ENCODE measurements at regions not wholly inside any gene's neighbourhood (a gene's known extent, or its start where the extent isn't known, plus 50 kb on each side); places are given as distances from the start of the nearest gene placed in this dataset.

DNA sequence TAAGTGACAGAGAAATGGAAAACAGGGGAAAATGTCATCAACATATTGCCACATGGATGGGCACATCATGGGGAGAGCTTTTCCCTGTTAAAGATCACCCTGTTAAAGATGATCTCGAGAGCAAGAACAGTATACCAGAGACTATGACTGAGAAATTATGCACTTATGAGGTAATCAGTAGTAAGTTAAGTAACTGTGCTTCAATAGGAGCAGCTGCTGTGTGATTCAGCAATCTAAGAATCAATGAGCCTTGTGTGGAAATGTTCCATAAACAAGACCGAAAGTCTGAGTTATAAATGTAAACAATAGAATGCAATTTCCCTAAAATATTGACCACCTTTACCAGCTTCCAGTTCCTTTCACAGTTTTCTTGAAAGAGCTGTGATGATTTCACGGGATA lies 582.3 kb downstream of the CAAP1 start (continued):
- TF ChIP-seq ZBTB6 (tag by site-specific recombination; IDR thresholded peaks at IDR 0.05), result no peak
- TF ChIP-seq GFI1B (tag by site-specific recombination; IDR thresholded peaks at IDR 0.05), result no peak
- TF ChIP-seq ZNF214 (tag by site-specific recombination; IDR thresholded peaks at IDR 0.05; ENCODE audit: borderline replicate concordance), result no peak
- no peak for TF ChIP-seq ZFHX2 (tag by site-specific recombination; conservative IDR thresholded peaks at IDR 0.05)
- TF ChIP-seq ZBTB8A (tag by site-specific recombination; IDR thresholded peaks at IDR 0.05), result no peak

GRCh38 chr9:26308328-26308727 lies 584.3 kb downstream of the CAAP1 start:
- POLR2A ChIA-PET, result no interaction called here
- H3K9me3 ChIP-seq (ENCODE audit: control insufficient read depth, insufficient read depth, low read depth, low read length), result no peaks in the 10 kb centered on the region

DNA sequence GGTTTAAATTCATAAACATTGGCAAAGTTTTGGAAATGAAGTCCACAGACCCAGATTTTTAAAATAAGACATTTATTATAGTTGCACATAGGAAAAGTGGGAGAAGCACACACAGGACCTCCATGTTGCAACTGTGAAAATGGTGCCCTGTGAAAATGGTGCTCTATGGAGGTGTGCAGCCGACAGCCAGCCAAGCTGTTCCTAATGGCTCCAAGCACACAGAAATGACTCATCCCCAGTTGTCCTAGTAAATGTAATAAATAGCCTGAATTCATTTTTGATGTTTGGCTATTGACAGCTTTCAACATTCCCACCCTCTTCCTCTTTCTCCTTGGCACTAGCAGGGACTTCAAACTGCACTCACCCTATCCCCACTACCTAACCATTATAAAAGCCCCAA lies 590.9 kb downstream of the CAAP1 start:
- POLR2A ChIA-PET, result no interaction called here
- no peaks in the 10 kb centered on the region for H3K36me3 ChIP-seq (ENCODE audit: control insufficient read depth in 2 of 2, insufficient read depth in 1 of 2, low read length in 2 of 2)
- CTCF ChIA-PET, result no interaction called here
- no peak overlapping the region for H3K4me3 ChIP-seq (ENCODE audit: low read depth, low read length)
- no peak overlapping the region for H3K27ac ChIP-seq (ENCODE audit: extremely low read depth, low read depth, low read length)
- no peaks in the 10 kb centered on the region for H3K4me1 ChIP-seq (ENCODE audit: control insufficient read depth, insufficient read depth, low read length)
- H3K9me3 ChIP-seq (ENCODE audit: control insufficient read depth, insufficient read depth, low read depth, low read length), result no peaks in the 10 kb centered on the region
- TF ChIP-seq ZNF623 (tag by site-specific recombination; IDR thresholded peaks at IDR 0.05) (no peak), ZSCAN16 (tag by site-specific recombination; IDR thresholded peaks at IDR 0.05) (no peak), ZNF174 (tag by site-specific recombination; IDR thresholded peaks at IDR 0.05) (no peak), ZNF10 (tag by site-specific recombination; IDR thresholded peaks at IDR 0.05) (no peak), BCL11B (tag by site-specific recombination; IDR thresholded peaks at IDR 0.05; ENCODE audit: low read depth) (no peak), ZBTB6 (tag by site-specific recombination; IDR thresholded peaks at IDR 0.05) (no peak), ZNF354C (tag by site-specific recombination; IDR thresholded peaks at IDR 0.05; ENCODE audit: borderline replicate concordance, low read depth) (no peak), AEBP2 (tag by site-specific recombination; IDR thresholded peaks at IDR 0.05; ENCODE audit: borderline replicate concordance) (no peak), ZNF621 (tag by site-specific recombination; IDR thresholded peaks at IDR 0.05) (no peak), CTCF (tag by site-specific recombination; IDR thresholded peaks at IDR 0.05) (no peak), ZNF639 (tag by site-specific recombination; IDR thresholded peaks at IDR 0.05) (no peak), ZNF398 (tag by site-specific recombination; IDR thresholded peaks at IDR 0.05) (no peak), ZNF302 (tag by site-specific recombination; IDR thresholded peaks at IDR 0.05; ENCODE audit: low read depth) (no peak), GLI4 (tag by site-specific recombination; IDR thresholded peaks at IDR 0.05) (no peak), SCRT1 (tag by site-specific recombination; IDR thresholded peaks at IDR 0.05; ENCODE audit: borderline replicate concordance) (no peak), ZNF560 (tag by site-specific recombination; IDR thresholded peaks at IDR 0.05; ENCODE audit: borderline replicate concordance) (no peak), ZNF777 (tag by site-specific recombination; IDR thresholded peaks at IDR 0.05; ENCODE audit: borderline replicate concordance) (no peak), ZEB2 (tag by site-specific recombination; IDR thresholded peaks at IDR 0.05) (no peak), ZNF16 (tag by site-specific recombination; IDR thresholded peaks at IDR 0.05; ENCODE audit: low read depth) (no peak)

More at GRCh38 chr9:26308328-26308727, 584.3 kb downstream of the CAAP1 start:
- no peaks in the 10 kb centered on the region for H3K4me1 ChIP-seq (ENCODE audit: control insufficient read depth, insufficient read depth, low read length)
- H3K27ac ChIP-seq (ENCODE audit: extremely low read depth, low read depth, low read length), result no peak overlapping the region
- H3K36me3 ChIP-seq (ENCODE audit: control insufficient read depth in 2 of 2, insufficient read depth in 1 of 2, low read length in 2 of 2), result no peaks in the 10 kb centered on the region
- TF ChIP-seq ZNF146 (tag by site-specific recombination; IDR thresholded peaks at IDR 0.05) (no peak), ZNF571 (tag by site-specific recombination; IDR thresholded peaks at IDR 0.05) (no peak), ZNF266 (tag by site-specific recombination; IDR thresholded peaks at IDR 0.05; ENCODE audit: low read depth) (no peak)
- H3K4me3 ChIP-seq (ENCODE audit: low read depth, low read length), result no peak overlapping the region
- CTCF ChIA-PET, result no interaction called here

Measured in HEK293 (cell line).